ELR (cell line): ENCODE measurements at regions not wholly inside any gene's neighbourhood (a gene's known extent, or its start where the extent isn't known, plus 50 kb on each side); places are given as distances from the start of the nearest gene placed in this dataset.
A peak's percentile ranks its signal among the peaks of the same experiment; 100 is the strongest.

Source experiments
- DNase-seq: peaks from one replicate; pipeline ENCODE4 v3.0.0-alpha.2; 2015; ENCODE audit warnings: low read depth

GRCh38 chr1:30405631-30406212, 317.7 kb downstream of the MATN1 start:
- no peak for DNase-seq

DNA sequence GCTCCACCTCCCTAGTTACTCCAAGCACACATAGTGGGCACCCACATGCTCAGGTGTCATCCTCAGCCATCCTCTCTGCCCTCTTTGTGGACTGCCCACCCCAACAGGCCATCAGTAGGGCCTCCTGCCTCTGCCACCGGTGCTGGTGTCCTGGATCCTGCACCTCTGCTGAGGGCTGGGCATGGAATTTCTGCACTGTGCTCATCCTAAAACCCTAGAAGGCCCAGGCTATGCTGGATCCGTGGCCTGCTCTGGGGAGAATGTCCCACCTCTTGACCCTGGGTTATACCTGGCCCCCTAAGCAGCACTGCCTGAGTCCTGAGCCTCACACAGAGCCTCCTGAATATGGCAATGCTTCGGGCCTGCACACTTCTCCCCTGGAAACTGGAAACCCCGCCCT, 318.3 kb downstream of the MATN1 start:
- DNase-seq: no peak

DNA sequence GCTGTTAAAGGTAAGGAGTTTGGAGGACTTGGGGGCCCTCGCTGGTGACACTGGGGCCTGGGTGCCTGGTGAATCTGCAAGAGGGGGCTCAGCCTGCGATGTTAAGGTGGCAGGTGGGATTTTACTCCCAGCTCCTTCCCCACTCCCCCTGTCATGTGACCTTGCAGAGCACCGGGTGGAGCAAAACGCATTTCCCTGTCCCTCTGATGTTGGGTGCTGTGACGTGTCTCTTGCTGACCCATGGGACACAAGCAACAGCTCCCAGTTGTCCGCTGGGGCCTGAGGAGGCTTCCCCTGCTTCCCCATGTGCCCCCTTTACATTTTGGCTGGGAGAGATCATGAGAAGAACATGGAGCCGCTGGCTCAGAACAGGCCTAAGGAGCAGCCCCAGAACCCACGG, 319.0 kb downstream of the MATN1 start:
- no peak for DNase-seq

GRCh38 chr1:30403726-30404125, 319.7 kb downstream of the MATN1 start:
- DNase-seq: no peak

GRCh38 chr1:30403061-30403645, 320.2 kb downstream of the MATN1 start:
- DNase-seq: no peak

GRCh38 chr1:30402031-30402430, 321.4 kb downstream of the MATN1 start:
- no peak for DNase-seq

DNA sequence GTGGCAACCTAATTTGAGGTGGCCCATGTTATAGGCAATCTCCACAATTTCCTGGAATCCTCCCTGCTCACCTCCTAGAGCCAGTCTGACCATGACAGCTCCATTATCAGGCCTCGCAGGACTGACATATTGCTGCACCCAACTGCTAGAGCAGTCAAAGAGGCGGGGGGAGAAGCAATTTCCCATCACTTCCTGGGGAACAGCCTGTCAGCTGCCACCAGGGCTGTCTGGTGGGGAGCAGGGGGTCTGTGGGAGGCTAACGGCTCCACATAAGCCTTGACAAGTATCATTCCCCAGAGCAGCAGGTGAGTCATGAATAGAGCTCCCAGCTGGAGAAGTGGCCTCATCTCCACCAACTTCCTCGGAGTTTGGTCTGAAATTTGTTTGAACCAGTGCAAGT, 322.9 kb downstream of the MATN1 start:
- DNase-seq: no peak

DNA sequence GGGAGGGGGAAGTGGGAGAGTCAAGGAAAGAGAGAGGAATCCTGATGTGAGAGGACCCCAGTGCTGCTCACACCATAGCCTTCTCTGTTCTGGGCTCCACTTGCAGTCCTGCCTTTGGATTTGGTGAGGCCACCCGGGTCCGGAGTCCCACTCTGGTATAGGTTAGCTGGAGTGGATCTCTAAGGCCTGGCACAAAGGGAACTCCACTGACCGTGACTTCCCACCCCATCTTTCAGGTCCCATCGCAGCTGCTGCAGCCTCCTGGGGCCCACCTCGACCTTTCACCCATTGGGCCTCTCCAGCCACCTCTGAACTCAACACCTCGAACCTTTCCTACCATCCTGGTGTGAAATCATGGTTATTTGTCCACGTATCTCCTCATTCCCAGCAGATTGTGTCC, 324.4 kb downstream of the MATN1 start:
- no peak for DNase-seq

- no peak for DNase-seq
Measured at GRCh38 chr1:30397576-30397975, 325.8 kb downstream of the MATN1 start.

- no peak for DNase-seq
Measured at GRCh38 chr1:30395631-30396030, 327.8 kb downstream of the MATN1 start.

- no peak for DNase-seq
Measured at GRCh38 chr1:30388386-30388785, 335.0 kb downstream of the MATN1 start.

DNA sequence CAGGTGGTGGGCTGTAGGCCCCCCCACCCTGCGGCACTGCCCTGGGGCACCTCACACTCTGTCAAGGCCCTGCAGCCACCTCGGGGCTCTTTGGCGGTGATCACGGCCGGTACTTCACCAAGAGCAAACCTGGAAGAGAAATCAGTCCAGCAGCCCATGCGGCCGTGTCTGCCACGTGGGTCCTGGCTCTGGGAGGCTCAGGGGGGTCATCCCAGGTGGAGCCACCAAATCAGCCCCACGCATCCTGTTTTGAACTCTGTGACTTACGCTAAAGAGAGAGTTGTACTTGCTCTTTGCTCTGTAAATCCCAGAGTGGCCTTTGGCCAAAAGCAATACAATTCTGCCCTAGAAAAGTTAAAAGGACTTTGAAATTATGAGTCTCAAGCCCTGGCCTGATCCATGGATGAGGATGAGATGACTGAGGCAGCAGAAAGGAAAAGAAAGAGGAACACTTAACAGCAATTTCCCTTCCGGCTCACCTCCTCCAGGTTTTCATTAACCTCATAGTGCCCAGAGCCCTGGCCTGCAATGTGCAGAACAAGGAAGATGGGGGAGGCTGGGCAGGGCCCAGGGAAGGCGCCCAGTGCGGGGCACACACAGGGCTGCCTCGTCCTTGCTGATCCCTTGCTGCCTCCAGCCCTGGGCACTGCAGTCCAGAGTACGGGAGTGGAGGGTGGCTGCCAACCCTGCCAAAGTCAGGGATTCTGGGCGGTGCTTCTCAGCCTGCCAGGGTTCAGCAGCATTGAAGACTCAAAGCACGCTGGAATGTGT, 337.0 kb downstream of the MATN1 start:
- no peak for DNase-seq

- DNase-seq: no peak
Measured at GRCh38 chr1:30385246-30385995, 338.0 kb downstream of the MATN1 start.

- no peak for DNase-seq
Measured at GRCh38 chr1:30384286-30385245, 338.8 kb downstream of the MATN1 start.

GRCh38 chr1:30383221-30383711, 340.1 kb downstream of the MATN1 start:
- DNase-seq: no peak

GRCh38 chr1:30382496-30382895, 340.9 kb downstream of the MATN1 start:
- no peak for DNase-seq

GRCh38 chr1:30381671-30382365, 341.6 kb downstream of the MATN1 start:
- no peak for DNase-seq

- no peak for DNase-seq
Measured at GRCh38 chr1:30381266-30381665, 342.1 kb downstream of the MATN1 start.

GRCh38 chr1:30380625-30380984, 342.8 kb downstream of the MATN1 start:
- no peak for DNase-seq

GRCh38 chr1:30379684-30380624, 343.4 kb downstream of the MATN1 start:
- DNase-seq: peak; percentile 73
